Naive thymus-derived CD8-positive, alpha-beta T cell (primary cell): ENCODE measurements at regions not wholly inside any gene's neighbourhood (a gene's known extent, or its start where the extent isn't known, plus 50 kb on each side); places are given as distances from the start of the nearest gene placed in this dataset.

ENCODE experiments used
- ATAC-seq, 2 donors: fragments of 150-1000 bp; cut with Tn5 transposase in 1 of 2; sonication (Bioruptor Pico), chemical (Tn5 transposase) in 1 of 2; 1 replicate in 1 of 2; 2 replicates in 1 of 2; pipeline ENCODE4 v1.10.0; 2021; ENCODE audit warnings: mild to moderate bottlenecking in 2 of 2, moderate library complexity in 2 of 2
- POLR2A ChIA-PET: fragments of 350-600 bp; sonication (Branson Sonifier 250); formaldehyde crosslinking; loops from one replicate; lab custom pipeline; 2021; ENCODE audit warnings: antibody characterized with exemption; lab: Charles Lee
- DNase-seq, 10 donors: peaks; one replicate each; pipeline versions ENCODE4 v3.0.0 to v3.0.0-alpha.2; 2020 to 2022
- H3K27ac Mint-ChIP-seq, 10 donors: one replicate each; pipeline ENCODE4 v1.8.0; 2020 to 2022; ENCODE audit warnings: mild to moderate bottlenecking in 10 of 10, mixed read lengths in 10 of 10, moderate library complexity in 4 of 10, inconsistent platforms in 1 of 10
- H3K27me3 Mint-ChIP-seq, 5 donors: one replicate each; pipeline ENCODE4 v1.8.0; 2021 to 2022; ENCODE audit warnings: mixed read lengths in 5 of 5
- H3K36me3 Mint-ChIP-seq, 3 donors: one replicate each; pipeline ENCODE4 v1.8.0; 2020 to 2022; ENCODE audit warnings: mixed read lengths in 3 of 3, mild to moderate bottlenecking in 2 of 3, inconsistent platforms in 1 of 3
- H3K4me1 Mint-ChIP-seq, 4 donors: one replicate each; pipeline ENCODE4 v1.8.0; 2021 to 2022; ENCODE audit warnings: mixed read lengths in 4 of 4
- H3K4me3 Mint-ChIP-seq, 10 donors: one replicate each; pipeline ENCODE4 v1.8.0; 2020 to 2022; ENCODE audit warnings: mild to moderate bottlenecking in 10 of 10, mixed read lengths in 10 of 10, moderate library complexity in 6 of 10, inconsistent platforms in 1 of 10
- H3K9me3 Mint-ChIP-seq, 9 donors: one replicate each; pipeline ENCODE4 v1.8.0; 2020 to 2022; ENCODE audit warnings: mixed read lengths in 9 of 9, mild to moderate bottlenecking in 3 of 9, inconsistent platforms in 1 of 9, moderate library complexity in 1 of 9

DNA sequence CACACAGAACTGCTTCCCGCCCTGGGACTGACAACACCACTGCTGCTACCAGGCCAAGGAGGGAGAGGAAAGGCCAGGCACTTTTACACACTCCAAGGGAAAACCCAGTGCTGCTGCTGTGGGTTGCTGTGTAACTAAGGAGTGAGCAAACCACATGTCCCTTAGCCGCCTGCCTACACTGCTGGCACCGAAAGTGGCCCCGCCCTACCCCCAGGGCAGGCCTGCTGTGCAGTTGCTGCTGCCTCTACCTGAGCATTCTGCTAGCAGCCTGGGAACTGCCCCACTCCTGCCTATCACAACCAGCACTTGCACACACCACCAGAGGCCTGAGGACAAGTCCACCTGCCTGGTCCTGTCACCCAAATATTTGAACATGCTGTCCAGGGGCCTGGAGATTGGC, 740.9 kb downstream of the DTWD2 start:
- POLR2A ChIA-PET, result no interaction called here
- no peak overlapping the region for H3K27ac Mint-ChIP-seq
- H3K4me1 Mint-ChIP-seq, result no peaks in the 10 kb centered on the region
- H3K4me3 Mint-ChIP-seq, result no peak overlapping the region
- peaks cover 0 to 4% (median 4%) of the 10 kb centered on the region in 3 donors for H3K36me3 Mint-ChIP-seq
- peaks cover 6 to 47% (median 24%) of the 10 kb centered on the region in 9 donors for H3K9me3 Mint-ChIP-seq
- H3K27me3 Mint-ChIP-seq, result no peaks in the 10 kb centered on the region
- no peak for ATAC-seq
- DNase-seq, result no peak

DNA sequence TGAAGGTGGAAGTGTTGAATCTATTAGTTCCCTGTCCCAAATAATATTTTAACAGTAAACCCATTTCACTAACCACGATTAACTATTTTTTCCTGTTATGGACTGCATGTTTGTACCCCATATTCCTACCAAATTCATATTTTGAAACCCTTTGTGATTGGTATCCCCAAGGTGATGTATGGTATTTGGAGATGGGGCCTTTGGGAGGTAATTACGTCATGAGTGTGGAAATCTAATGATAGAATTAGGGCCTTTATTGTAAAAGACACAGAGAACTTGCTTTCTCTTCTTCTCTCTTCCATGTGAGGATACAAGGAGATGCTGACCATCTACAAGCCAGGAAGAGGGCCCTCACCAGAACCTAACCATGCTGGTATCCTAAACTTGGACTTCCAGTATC, 744.7 kb downstream of the DTWD2 start:
- H3K4me1 Mint-ChIP-seq, result no peaks in the 10 kb centered on the region
- no peaks in the 10 kb centered on the region for H3K27me3 Mint-ChIP-seq
- POLR2A ChIA-PET, result no interaction called here
- ATAC-seq, result no peak
- H3K9me3 Mint-ChIP-seq, result peaks cover 0 to 21% (median 9%) of the 10 kb centered on the region in 9 donors
- H3K4me3 Mint-ChIP-seq, result no peak overlapping the region
- DNase-seq, result no peak
- H3K36me3 Mint-ChIP-seq, result no peaks in the 10 kb centered on the region
- H3K27ac Mint-ChIP-seq, result no peak overlapping the region

DNA sequence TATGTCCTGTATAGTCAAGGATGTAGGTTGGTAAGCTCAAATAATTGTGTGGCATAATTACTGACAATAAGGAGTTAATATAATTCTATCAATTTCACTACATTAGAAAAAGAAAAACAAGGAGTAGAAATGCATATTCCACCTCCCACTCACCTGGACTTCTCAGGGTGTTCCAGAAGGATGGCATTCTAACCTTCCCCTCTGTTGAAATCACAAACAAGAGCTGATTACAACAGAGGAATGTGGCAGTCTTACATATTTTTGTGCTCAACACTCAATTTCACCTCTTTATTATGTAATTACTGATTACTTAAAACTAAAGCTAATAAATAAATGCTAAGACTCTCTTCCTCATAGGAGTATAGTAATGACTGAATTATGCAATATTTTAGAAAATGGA, 745.3 kb downstream of the DTWD2 start:
- DNase-seq (no peak), ATAC-seq (no peak)
- Mint-ChIP-seq H3K4me3 (no peak overlapping the region), H3K9me3 (peaks cover 0 to 16% (median 6%) of the 10 kb centered on the region in 9 donors), H3K27me3 (no peaks in the 10 kb centered on the region), H3K4me1 (no peaks in the 10 kb centered on the region), H3K36me3 (no peaks in the 10 kb centered on the region), H3K27ac (no peak overlapping the region)
- POLR2A ChIA-PET, result no interaction called here

DNA sequence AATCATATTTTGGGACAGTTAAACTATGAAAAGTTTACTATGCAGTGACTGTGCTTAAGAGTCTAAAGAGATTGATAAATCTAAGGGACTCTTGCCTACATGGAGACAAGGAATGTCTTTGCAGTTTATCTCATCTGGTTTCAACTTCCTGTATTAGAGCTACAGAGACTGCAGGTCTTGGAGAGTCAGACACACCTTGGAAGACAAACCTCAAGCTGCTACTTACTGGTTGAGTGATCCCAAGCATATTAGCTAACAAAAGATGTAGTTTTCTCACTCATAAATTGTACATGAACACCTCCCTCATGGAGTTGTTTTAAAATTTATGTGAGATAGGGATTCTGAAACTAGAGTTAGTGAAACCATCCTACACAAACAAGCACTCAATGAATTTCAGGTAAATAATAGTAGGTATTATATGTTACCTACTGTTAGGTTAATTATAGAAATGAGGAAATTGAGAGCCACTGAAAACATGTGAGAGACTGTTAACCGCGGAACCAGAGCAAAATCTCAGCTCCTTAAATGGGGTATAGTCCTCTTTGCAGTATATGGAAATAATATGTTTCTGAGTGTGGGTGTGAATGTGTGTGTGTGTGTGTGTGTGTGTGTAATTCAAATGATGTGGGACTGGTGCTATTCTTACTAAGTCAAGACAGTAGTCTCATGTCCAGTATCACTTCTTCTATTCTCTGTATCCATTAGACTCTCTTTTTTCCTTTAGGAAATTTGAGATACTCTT, 752.1 kb downstream of the DTWD2 start:
- no peak overlapping the region for H3K27ac Mint-ChIP-seq
- POLR2A ChIA-PET, result no interaction called here
- no peaks in the 10 kb centered on the region for H3K4me1 Mint-ChIP-seq

DNA sequence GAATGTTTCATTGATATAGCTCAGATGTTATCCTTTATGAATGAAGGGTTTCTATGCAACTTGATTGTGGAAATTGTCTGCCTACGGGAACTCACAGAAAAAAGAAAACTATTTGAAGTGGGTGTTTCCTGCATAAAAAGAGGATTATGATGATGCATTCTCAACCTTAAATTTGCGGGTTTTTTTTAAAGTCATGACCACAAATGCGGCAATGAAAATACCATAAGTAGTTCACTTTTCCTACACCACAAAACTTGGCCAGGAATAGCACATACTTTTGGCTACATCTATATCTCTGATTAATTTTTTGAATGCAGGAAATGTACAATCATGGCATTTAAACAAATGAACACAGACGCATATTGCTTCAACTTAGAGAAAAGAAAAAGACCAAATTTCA, 754.7 kb downstream of the DTWD2 start:
- POLR2A ChIA-PET, result no interaction called here
- ATAC-seq (no peak), DNase-seq (no peak)
- Mint-ChIP-seq H3K9me3 (peaks cover 0 to 11% (median 6%) of the 10 kb centered on the region in 9 donors), H3K4me3 (no peak overlapping the region), H3K27me3 (peaks cover 0 to 2% (median 0%) of the 10 kb centered on the region in 5 donors), H3K27ac (no peak overlapping the region), H3K36me3 (no peaks in the 10 kb centered on the region), H3K4me1 (no peaks in the 10 kb centered on the region)

More for the DNA sequence above, 752.1 kb downstream of the DTWD2 start:
- Mint-ChIP-seq H3K36me3 (no peaks in the 10 kb centered on the region), H3K4me3 (no peak overlapping the region), H3K27me3 (peaks cover 0 to 2% (median 0%) of the 10 kb centered on the region in 5 donors), H3K9me3 (peaks cover 0 to 9% (median 1%) of the 10 kb centered on the region in 9 donors)
- DNase-seq (no peak), ATAC-seq (no peak)

DNA sequence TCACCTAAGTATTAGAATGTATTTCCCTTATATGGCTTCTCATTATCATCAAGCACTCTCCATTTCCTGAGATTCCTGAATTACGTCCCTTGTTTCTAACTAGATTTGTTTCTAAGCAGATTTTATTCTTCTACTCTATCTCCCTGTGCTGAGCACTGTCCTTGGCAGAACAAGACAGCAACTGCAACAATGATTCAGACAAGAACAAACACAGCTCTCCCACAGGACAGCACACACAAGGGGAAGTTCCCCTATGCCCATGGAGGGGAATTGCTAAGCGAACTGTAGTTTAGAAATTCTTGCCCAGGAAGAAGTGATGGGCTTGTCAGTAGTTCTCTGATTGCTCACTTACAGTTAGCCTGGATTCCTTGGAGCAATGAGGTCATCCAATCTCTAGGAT, 759.9 kb downstream of the DTWD2 start:
- H3K36me3 Mint-ChIP-seq, result no peaks in the 10 kb centered on the region

DNA sequence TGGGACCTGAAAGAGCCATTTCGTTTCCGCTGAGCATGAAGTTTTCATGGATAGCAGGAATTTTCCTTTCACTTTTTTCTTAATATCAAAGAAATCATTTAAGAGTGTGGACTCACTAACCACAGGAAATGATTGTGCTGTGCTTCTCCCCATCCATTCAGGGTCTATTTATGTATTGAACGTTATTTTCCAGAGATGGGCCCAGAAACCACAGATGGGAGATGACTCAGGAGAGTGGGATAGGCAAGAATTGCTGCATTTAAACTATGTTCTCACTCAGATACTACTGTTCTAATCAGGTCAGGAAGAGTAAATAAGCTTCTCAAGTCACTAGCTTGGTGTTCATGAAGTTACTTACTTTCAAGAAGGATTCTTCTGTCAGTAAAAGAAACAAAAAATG, 763.8 kb downstream of the DTWD2 start:
- Mint-ChIP-seq H3K36me3 (no peaks in the 10 kb centered on the region), H3K4me1 (no peaks in the 10 kb centered on the region), H3K27me3 (no peaks in the 10 kb centered on the region), H3K27ac (no peak overlapping the region), H3K4me3 (no peak overlapping the region), H3K9me3 (peaks cover 0 to 18% (median 0%) of the 10 kb centered on the region in 9 donors)
- no peak for DNase-seq
- POLR2A ChIA-PET, result no interaction called here
- ATAC-seq, result no peak

More for the DNA sequence above, 759.9 kb downstream of the DTWD2 start:
- Mint-ChIP-seq H3K27ac (no peak overlapping the region), H3K9me3 (peaks cover 0 to 25% (median 4%) of the 10 kb centered on the region in 9 donors), H3K4me3 (no peak overlapping the region), H3K27me3 (no peaks in the 10 kb centered on the region), H3K4me1 (no peaks in the 10 kb centered on the region)
- ATAC-seq, result no peak
- POLR2A ChIA-PET, result no interaction called here
- DNase-seq, result no peak

DNA sequence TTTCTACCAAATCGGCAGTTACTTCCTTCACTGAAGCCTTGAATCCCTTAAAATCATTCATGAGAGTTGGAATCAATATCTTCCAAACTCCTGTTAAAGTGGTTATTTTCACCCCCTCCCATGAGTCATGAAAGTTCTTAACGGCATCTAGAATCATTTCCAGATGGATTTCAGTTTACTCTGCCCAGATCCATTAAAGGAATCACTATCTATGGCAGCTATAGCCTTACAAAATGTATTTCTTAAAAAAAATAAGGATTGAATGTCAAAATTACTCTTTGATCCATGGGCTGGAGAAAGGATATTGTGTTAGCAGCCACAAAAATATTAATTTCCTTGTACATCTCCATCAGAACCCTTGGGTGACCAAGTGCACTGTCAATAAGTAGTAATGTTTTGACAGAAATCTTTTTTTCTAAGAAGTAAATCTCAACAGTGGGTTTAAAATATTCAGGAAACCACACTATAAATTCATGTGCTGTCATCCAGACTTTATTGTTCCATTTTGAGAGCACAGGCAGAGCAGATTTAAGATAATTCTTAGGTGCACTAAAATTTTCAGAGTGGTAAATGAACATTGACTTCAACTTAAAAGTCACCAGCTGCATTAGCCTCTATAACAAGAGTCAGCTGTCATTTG, 767.7 kb downstream of the DTWD2 start:
- H3K9me3 Mint-ChIP-seq, result peaks cover 0 to 16% (median 3%) of the 10 kb centered on the region in 9 donors
- no peaks in the 10 kb centered on the region for H3K4me1 Mint-ChIP-seq
- POLR2A ChIA-PET, result no interaction called here
- no peaks in the 10 kb centered on the region for H3K27me3 Mint-ChIP-seq
- no peak for ATAC-seq
- no peak for DNase-seq
- no peaks in the 10 kb centered on the region for H3K36me3 Mint-ChIP-seq
- no peak overlapping the region for H3K27ac Mint-ChIP-seq
- H3K4me3 Mint-ChIP-seq, result no peak overlapping the region

DNA sequence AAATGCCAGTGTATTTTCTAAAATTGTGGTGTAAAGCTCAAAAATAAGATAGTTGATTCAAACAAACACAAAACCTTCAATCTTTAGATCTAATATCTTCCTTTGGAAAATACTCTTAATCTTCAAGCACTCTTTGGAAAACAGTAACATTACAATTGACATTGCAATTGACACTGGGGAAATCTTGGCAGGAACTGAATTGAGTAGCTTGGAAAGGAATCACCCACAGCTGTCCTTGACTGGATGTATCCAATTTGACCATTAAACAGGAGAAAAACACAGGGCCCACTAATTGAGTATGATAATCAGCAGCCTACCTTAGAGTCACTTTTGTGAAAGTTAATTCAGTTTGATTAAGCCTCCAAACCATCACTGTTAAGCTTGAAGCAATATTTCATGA, 776.7 kb downstream of the DTWD2 start:
- ATAC-seq (no peak), DNase-seq (no peak)
- Mint-ChIP-seq H3K27me3 (no peaks in the 10 kb centered on the region), H3K4me1 (no peaks in the 10 kb centered on the region), H3K9me3 (peaks cover 0 to 45% (median 18%) of the 10 kb centered on the region in 9 donors), H3K4me3 (no peak overlapping the region), H3K27ac (no peak overlapping the region), H3K36me3 (peaks cover 0 to 4% (median 0%) of the 10 kb centered on the region in 3 donors)
- POLR2A ChIA-PET, result no interaction called here

DNA sequence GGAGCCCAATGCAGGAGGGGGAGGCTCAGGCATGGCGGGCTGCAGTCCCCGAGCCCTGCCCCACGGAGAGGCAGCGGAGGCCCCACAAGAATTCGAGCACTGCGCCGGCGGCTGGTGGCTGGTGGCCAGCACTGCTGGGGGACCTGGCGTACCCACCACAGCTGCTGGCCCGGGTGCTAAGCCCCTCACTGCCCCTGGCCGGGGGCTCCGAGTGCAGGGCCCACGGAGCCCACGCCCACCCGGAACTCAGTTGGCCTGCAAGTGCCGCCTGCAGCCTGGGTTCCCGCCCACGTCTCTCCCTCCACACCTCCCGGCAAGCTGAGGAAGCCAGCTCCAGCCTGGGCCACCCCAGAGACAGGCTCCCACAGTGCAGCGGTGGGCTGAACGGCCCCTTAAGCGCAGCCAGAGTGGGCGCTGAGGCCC, 780.3 kb downstream of the DTWD2 start:
- no peaks in the 10 kb centered on the region for H3K27me3 Mint-ChIP-seq
- ATAC-seq (no peak), DNase-seq (no peak)
- H3K4me3 Mint-ChIP-seq, result no peak overlapping the region
- peaks cover 12 to 27% (median 17%) of the 10 kb centered on the region in 9 donors for H3K9me3 Mint-ChIP-seq
- no peaks in the 10 kb centered on the region for H3K4me1 Mint-ChIP-seq
- POLR2A ChIA-PET, result no interaction called here
- H3K27ac Mint-ChIP-seq, result no peak overlapping the region
- H3K36me3 Mint-ChIP-seq, result peaks cover 0 to 4% (median 0%) of the 10 kb centered on the region in 3 donors

DNA sequence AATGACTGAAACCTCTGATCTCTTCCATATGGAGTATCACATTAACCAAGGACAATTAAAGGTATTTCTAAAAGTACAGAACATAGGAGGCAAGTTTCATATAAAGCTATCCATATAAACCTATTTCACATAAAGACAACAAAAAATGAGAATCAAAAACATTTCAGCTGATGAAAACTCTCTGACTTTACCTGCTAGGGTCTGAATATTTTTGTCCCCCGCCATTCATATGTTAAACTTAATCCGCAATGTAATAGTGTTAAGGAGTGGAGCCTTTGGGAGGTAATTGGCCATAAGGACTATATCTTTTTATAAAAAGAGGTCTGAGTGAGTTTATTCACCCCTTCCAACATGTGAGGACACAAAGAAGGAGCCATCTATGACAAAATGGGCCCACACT, 788.5 kb downstream of the DTWD2 start:
- Mint-ChIP-seq H3K27ac (no peak overlapping the region), H3K27me3 (no peaks in the 10 kb centered on the region), H3K36me3 (no peaks in the 10 kb centered on the region), H3K4me3 (no peak overlapping the region), H3K9me3 (peaks cover 0 to 11% (median 4%) of the 10 kb centered on the region in 9 donors), H3K4me1 (no peaks in the 10 kb centered on the region)
- no peak for ATAC-seq
- DNase-seq, result no peak
- POLR2A ChIA-PET, result no interaction called here

DNA sequence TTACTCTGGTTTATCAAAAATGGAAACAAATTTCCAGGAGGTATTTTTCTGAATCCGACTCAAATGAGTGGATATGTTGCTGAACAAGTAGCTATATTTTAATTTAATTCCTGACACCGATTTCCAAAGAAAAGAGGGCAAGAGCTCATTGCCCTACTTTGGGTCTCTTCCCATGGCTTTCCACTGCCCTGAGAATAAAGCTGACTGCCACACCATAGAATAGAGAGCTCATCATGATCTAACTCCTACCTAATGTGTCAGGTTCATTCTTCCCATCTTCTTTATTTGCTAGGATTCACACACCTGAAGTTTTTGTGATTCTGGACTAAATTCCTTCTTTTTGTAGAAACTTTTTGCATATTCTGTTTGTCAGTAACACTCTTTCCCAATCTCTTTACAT, 792.1 kb downstream of the DTWD2 start:
- H3K4me1 Mint-ChIP-seq, result no peaks in the 10 kb centered on the region
- H3K27ac Mint-ChIP-seq, result no peak overlapping the region
- ATAC-seq (no peak), DNase-seq (no peak)
- no peaks in the 10 kb centered on the region for H3K27me3 Mint-ChIP-seq
- POLR2A ChIA-PET, result no interaction called here
- H3K9me3 Mint-ChIP-seq, result peaks cover 0 to 8% (median 0%) of the 10 kb centered on the region in 9 donors
- no peaks in the 10 kb centered on the region for H3K36me3 Mint-ChIP-seq
- no peak overlapping the region for H3K4me3 Mint-ChIP-seq

DNA sequence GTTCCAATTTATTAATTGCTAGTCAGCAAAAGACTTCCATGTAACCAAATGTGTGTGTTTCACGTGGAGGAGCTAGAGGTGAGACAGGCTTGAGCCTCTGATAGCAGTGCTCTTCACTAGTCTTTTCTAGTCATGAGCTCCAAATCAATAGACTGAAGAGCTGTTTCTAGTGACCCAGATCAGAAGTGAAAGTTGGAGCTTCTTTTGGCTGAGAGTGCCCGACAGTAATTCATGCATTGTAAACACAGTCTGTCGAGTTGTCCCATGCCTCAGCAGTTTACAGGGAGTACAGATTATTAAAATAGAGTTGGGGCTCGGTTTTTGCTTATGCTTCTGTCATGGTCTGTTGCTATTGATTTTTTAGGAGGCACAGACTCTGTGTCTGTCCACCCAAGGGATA, 793.1 kb downstream of the DTWD2 start:
- ATAC-seq (no peak), DNase-seq (no peak)
- Mint-ChIP-seq H3K36me3 (no peaks in the 10 kb centered on the region), H3K9me3 (peaks cover 0 to 8% (median 0%) of the 10 kb centered on the region in 9 donors), H3K27ac (no peak overlapping the region), H3K4me1 (no peaks in the 10 kb centered on the region), H3K4me3 (no peak overlapping the region), H3K27me3 (no peaks in the 10 kb centered on the region)
- POLR2A ChIA-PET, result no interaction called here
